GM18499 (cell line): ENCODE measurements at regions not wholly inside any gene's neighbourhood (a gene's known extent, or its start where the extent isn't known, plus 50 kb on each side); places are given as distances from the start of the nearest gene placed in this dataset.
"Not testable (repeated sequence)": the region's sequence is repeated elsewhere in the genome, so short reads cannot be mapped to it uniquely, and the experiment has no call there.

ENCODE experiments used
- ATAC-seq: cut with Tn5 transposase; IDR thresholded peaks from one replicate; pipeline ENCODE4 v1.9.1; 2021; ENCODE audit warnings: moderate number of reproducible peaks; ENCODE audit not compliant: insufficient read depth, unreplicated experiment

- not testable (repeated sequence) for ATAC-seq
Measured at GRCh38 chr1:232332710-232333418, 297.1 kb downstream of the SIPA1L2 start.

- ATAC-seq, result no peak
Measured at GRCh38 chr1:232329103-232329813, 300.7 kb downstream of the SIPA1L2 start.

GRCh38 chr1:232328486-232329102 lies 301.3 kb downstream of the SIPA1L2 start:
- no peak for ATAC-seq

GRCh38 chr1:232327899-232328298 lies 302.0 kb downstream of the SIPA1L2 start:
- ATAC-seq, result no peak

GRCh38 chr1:232327269-232327668 lies 302.7 kb downstream of the SIPA1L2 start:
- no peak for ATAC-seq

- ATAC-seq, result no peak
Measured at GRCh38 chr1:232322162-232322734, 307.7 kb downstream of the SIPA1L2 start.

GRCh38 chr1:232319518-232320210 lies 310.3 kb downstream of the SIPA1L2 start:
- ATAC-seq, result no peak

- no peak for ATAC-seq
Measured at GRCh38 chr1:232319072-232319471, 310.9 kb downstream of the SIPA1L2 start.

- ATAC-seq, result no peak
Measured at GRCh38 chr1:232318143-232318542, 311.8 kb downstream of the SIPA1L2 start.

GRCh38 chr1:232317350-232317749 lies 312.6 kb downstream of the SIPA1L2 start:
- ATAC-seq, result no peak

GRCh38 chr1:232316864-232317263 lies 313.1 kb downstream of the SIPA1L2 start:
- ATAC-seq, result no peak

- not testable (repeated sequence) for ATAC-seq
Measured at GRCh38 chr1:232313876-232314275, 316.1 kb downstream of the SIPA1L2 start.

- ATAC-seq, result no peak
Measured at GRCh38 chr1:232310541-232310940, 319.4 kb downstream of the SIPA1L2 start.

- no peak for ATAC-seq
Measured at GRCh38 chr1:232308616-232309015, 321.3 kb downstream of the SIPA1L2 start.

- no peak for ATAC-seq
Measured at GRCh38 chr1:232307296-232308017, 322.5 kb downstream of the SIPA1L2 start.

GRCh38 chr1:232306269-232306961 lies 323.5 kb downstream of the SIPA1L2 start:
- no peak for ATAC-seq

- ATAC-seq, result no peak
Measured at GRCh38 chr1:232305050-232305449, 324.9 kb downstream of the SIPA1L2 start.

GRCh38 chr1:232303222-232303620 lies 326.7 kb downstream of the SIPA1L2 start:
- no peak for ATAC-seq
